ENCODE measurements at regions not wholly inside any gene's neighbourhood (a gene's known extent, or its start where the extent isn't known, plus 50 kb on each side); places are given as distances from the start of the nearest gene placed in this dataset.

DNA sequence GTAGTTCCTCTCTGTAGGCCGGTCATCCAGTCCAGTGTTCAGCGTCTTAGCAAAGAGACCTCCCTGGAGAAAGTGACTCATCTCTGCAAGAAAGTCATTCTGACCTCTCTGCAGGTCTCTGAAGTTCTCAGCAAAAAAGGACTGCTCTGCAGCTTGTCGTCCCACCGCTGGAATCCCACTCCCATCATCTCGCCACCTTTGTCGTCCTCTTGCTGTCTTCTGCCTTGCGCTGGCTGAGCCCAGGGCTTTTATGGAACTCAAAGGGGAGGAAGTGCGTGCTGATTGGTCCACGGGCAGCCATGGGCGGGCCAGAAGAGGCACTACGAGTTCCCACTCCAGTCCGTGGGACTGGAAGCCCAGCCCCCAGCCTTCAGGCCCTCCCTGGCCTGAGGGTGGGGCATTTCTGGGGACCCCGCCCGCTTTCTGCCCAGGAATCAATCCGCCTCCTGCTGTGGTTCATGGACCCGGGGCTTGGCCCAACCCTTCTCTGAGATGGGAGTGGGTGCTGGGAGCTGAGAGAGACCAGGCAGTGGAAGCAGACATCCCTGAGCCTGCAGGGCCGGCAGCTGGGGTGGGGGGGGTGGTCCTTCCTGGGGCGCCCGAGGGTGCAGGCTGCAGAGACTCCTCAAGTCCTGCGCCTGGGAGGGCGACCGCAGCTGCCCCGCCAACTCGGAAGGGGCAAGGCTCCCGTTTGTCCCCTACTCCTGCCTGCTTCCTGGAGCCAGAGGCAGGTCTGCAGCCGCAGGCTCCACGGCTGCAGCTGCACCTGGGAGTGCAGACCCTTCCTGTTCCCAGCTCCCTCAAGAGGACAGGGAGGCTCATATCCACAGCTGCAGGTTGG is 660.7 kb upstream of the RAB6C start:
- TF ChIP-seq CTCF (IDR thresholded peaks at IDR 0.05) (no peak), POLR2A (IDR thresholded peaks at IDR 0.05) (no peak)

All from testis (tissue), 2 donors.